ENCODE measurements at regions not wholly inside any gene's neighbourhood (a gene's known extent, or its start where the extent isn't known, plus 50 kb on each side); places are given as distances from the start of the nearest gene placed in this dataset.

DNA sequence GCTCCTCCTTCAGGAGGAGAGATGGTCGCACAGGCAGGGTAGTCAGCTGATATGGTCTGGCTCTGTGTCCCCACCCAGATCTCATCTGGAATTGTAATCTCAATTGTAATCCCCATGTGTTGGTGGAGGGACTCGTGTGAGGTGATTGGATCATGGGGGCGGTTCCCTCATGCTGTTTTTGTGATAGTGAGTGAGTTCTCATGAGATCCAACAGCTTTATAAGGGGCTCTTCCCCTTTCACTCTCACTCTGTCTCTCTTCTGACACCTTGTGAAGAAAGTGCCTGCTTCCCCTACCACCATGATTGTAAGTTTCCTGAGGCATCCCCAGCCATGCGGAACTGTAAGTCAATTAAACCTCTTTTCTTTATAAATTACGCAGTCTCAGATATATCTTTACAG is 218.9 kb upstream of the TMTC1 start:
- TF ChIP-seq EZH2 (IDR thresholded peaks at IDR 0.05; ENCODE audit: insufficient read depth, poor library complexity, severe bottlenecking) (no peak), EZH2phosphoT487 (IDR thresholded peaks at IDR 0.05; ENCODE audit: insufficient read depth, low read depth) (no peak)
